CD8-positive, alpha-beta memory T cell (primary cell): ENCODE measurements at regions not wholly inside any gene's neighbourhood (a gene's known extent, or its start where the extent isn't known, plus 50 kb on each side); places are given as distances from the start of the nearest gene placed in this dataset.

ENCODE experiments used
- CTCF ChIA-PET: fragments of 350-600 bp; sonication (Branson Sonifier 250); formaldehyde crosslinking; loops from one replicate; lab custom pipeline; 2021; ENCODE audit warnings: antibody characterized with exemption; lab: Charles Lee
- POLR2A ChIA-PET: fragments of 350-600 bp; sonication (Branson Sonifier 250); formaldehyde crosslinking; loops from one replicate; lab custom pipeline; 2021; ENCODE audit warnings: antibody characterized with exemption; lab: Charles Lee
- DNase-seq, 5 donors: peaks; one replicate each; pipeline versions ENCODE4 v3.0.0 to v3.0.0-alpha.2; 2020 to 2022; ENCODE audit warnings: mixed read lengths in 1 of 5
- H3K27ac ChIP-seq: one replicate; pipeline ENCODE4 v1.7.0; 2013; ENCODE audit warnings: low read depth, mild to moderate bottlenecking, low read length, moderate library complexity
- H3K27me3 ChIP-seq: 2 replicates; pipeline ENCODE4 v1.7.0; 2013; ENCODE audit warnings: low read length, mild to moderate bottlenecking; ENCODE audit not compliant: insufficient read depth, poor library complexity, severe bottlenecking
- H3K36me3 ChIP-seq: 2 replicates; pipeline ENCODE4 v1.7.0; 2013; ENCODE audit warnings: mild to moderate bottlenecking, low read length, moderate library complexity; ENCODE audit not compliant: insufficient read depth
- H3K4me1 ChIP-seq: 2 replicates; pipeline ENCODE4 v1.7.0; 2013; ENCODE audit warnings: mild to moderate bottlenecking, low read length, moderate library complexity; ENCODE audit not compliant: insufficient read depth
- H3K4me3 ChIP-seq: 2 replicates; pipeline ENCODE4 v1.7.0; 2013; ENCODE audit warnings: mild to moderate bottlenecking, low read length
- H3K9me3 ChIP-seq: 2 replicates; pipeline ENCODE4 v1.7.0; 2013; ENCODE audit warnings: mild to moderate bottlenecking, low read length
- H3K27ac Mint-ChIP-seq, 8 donors: one replicate each; pipeline ENCODE4 v1.8.0; 2020 to 2021; ENCODE audit warnings: mixed read lengths in 8 of 8, mild to moderate bottlenecking in 6 of 8, inconsistent platforms in 3 of 8, moderate library complexity in 3 of 8
- H3K27me3 Mint-ChIP-seq, 2 donors: one replicate each; pipeline ENCODE4 v1.8.0; 2020 to 2021; ENCODE audit warnings: mixed read lengths in 2 of 2, mild to moderate bottlenecking in 1 of 2, moderate library complexity in 1 of 2
- H3K36me3 Mint-ChIP-seq, 3 donors: one replicate each; pipeline ENCODE4 v1.8.0; 2020 to 2021; ENCODE audit warnings: mixed read lengths in 3 of 3, inconsistent platforms in 1 of 3, mild to moderate bottlenecking in 1 of 3
- H3K4me1 Mint-ChIP-seq, 3 donors: one replicate each; pipeline ENCODE4 v1.8.0; 2020 to 2021; ENCODE audit warnings: mixed read lengths in 3 of 3, inconsistent platforms in 1 of 3, mild to moderate bottlenecking in 1 of 3
- H3K4me3 Mint-ChIP-seq, 7 donors: one replicate each; pipeline ENCODE4 v1.8.0; 2020 to 2021; ENCODE audit warnings: mixed read lengths in 7 of 7, mild to moderate bottlenecking in 6 of 7, moderate library complexity in 4 of 7, inconsistent platforms in 2 of 7
- H3K9me3 Mint-ChIP-seq, 5 donors: one replicate each; pipeline ENCODE4 v1.8.0; 2020 to 2022; ENCODE audit warnings: mixed read lengths in 5 of 5, mild to moderate bottlenecking in 3 of 5, moderate library complexity in 2 of 5, inconsistent platforms in 1 of 5

- Histone ChIP-seq H3K4me3 (no peak overlapping the region), H3K27me3 (no peaks in the 10 kb centered on the region), H3K27ac (no peak overlapping the region), H3K4me1 (no peaks in the 10 kb centered on the region), H3K9me3 (peaks cover 3% of the 10 kb centered on the region), H3K36me3 (no peaks in the 10 kb centered on the region)
- DNase-seq: no peak
- Mint-ChIP-seq H3K9me3 (peaks cover 14 to 24% (median 17%) of the 10 kb centered on the region in 5 donors), H3K27me3 (no peaks in the 10 kb centered on the region), H3K27ac (no peak overlapping the region), H3K4me3 (no peak overlapping the region), H3K36me3 (no peaks in the 10 kb centered on the region), H3K4me1 (no peaks in the 10 kb centered on the region)
- CTCF ChIA-PET: no interaction called here
- POLR2A ChIA-PET: no interaction called here
Observed at GRCh38 chr7:109131141-109131540, 561.5 kb downstream of the DNAJB9 start.

- POLR2A ChIA-PET: no interaction called here
- H3K27me3 Mint-ChIP-seq: no peaks in the 10 kb centered on the region
- peaks cover 6 to 49% (median 16%) of the 10 kb centered on the region in 5 donors for H3K9me3 Mint-ChIP-seq
- H3K4me1 Mint-ChIP-seq: no peaks in the 10 kb centered on the region
- CTCF ChIA-PET: no interaction called here
- H3K27me3 ChIP-seq: no peaks in the 10 kb centered on the region
- peaks cover 3% of the 10 kb centered on the region for H3K9me3 ChIP-seq
- H3K27ac Mint-ChIP-seq: no peak overlapping the region
- H3K36me3 ChIP-seq: no peaks in the 10 kb centered on the region
- no peak overlapping the region for H3K4me3 Mint-ChIP-seq
- H3K4me1 ChIP-seq: no peaks in the 10 kb centered on the region
- no peak for DNase-seq
- H3K27ac ChIP-seq: no peak overlapping the region
- no peak overlapping the region for H3K4me3 ChIP-seq
- H3K36me3 Mint-ChIP-seq: no peaks in the 10 kb centered on the region
Observed at GRCh38 chr7:109136893-109137292, 567.2 kb downstream of the DNAJB9 start.

- H3K27ac Mint-ChIP-seq: no peak overlapping the region
Observed at GRCh38 chr7:109154748-109155147, 585.1 kb downstream of the DNAJB9 start.

GRCh38 chr7:109158246-109158645 is 588.6 kb downstream of the DNAJB9 start:
- Mint-ChIP-seq H3K27me3 (peaks cover 0 to 3% of the 10 kb centered on the region in 2 donors), H3K27ac (no peak overlapping the region), H3K4me3 (no peak overlapping the region), H3K4me1 (no peaks in the 10 kb centered on the region), H3K9me3 (peaks cover 2 to 20% (median 2%) of the 10 kb centered on the region in 5 donors), H3K36me3 (no peaks in the 10 kb centered on the region)
- no peak overlapping the region for H3K4me3 ChIP-seq
- ChIA-PET POLR2A (no interaction called here), CTCF (no interaction called here)
- no peaks in the 10 kb centered on the region for H3K9me3 ChIP-seq
- no peaks in the 10 kb centered on the region for H3K4me1 ChIP-seq
- H3K27me3 ChIP-seq: no peaks in the 10 kb centered on the region
- DNase-seq: no peak
- H3K36me3 ChIP-seq: no peaks in the 10 kb centered on the region
- no peak overlapping the region for H3K27ac ChIP-seq

More at GRCh38 chr7:109154748-109155147, 585.1 kb downstream of the DNAJB9 start:
- no peaks in the 10 kb centered on the region for H3K4me1 Mint-ChIP-seq
- ChIA-PET CTCF (no interaction called here), POLR2A (no interaction called here)
- Histone ChIP-seq H3K27me3 (no peaks in the 10 kb centered on the region), H3K27ac (no peak overlapping the region), H3K9me3 (no peaks in the 10 kb centered on the region), H3K4me1 (no peaks in the 10 kb centered on the region), H3K36me3 (no peaks in the 10 kb centered on the region), H3K4me3 (no peak overlapping the region)
- H3K9me3 Mint-ChIP-seq: peaks cover 1 to 29% (median 2%) of the 10 kb centered on the region in 5 donors
- no peaks in the 10 kb centered on the region for H3K36me3 Mint-ChIP-seq
- H3K27me3 Mint-ChIP-seq: peaks cover 0 to 3% of the 10 kb centered on the region in 2 donors
- DNase-seq: no peak
- H3K4me3 Mint-ChIP-seq: no peak overlapping the region

- CTCF ChIA-PET: no interaction called here
- H3K4me1 ChIP-seq: no peaks in the 10 kb centered on the region
Observed at GRCh38 chr7:109176661-109177060, 607.0 kb downstream of the DNAJB9 start.

GRCh38 chr7:109178342-109178741 is 608.7 kb downstream of the DNAJB9 start:
- Mint-ChIP-seq H3K4me3 (no peak overlapping the region), H3K36me3 (no peaks in the 10 kb centered on the region), H3K27me3 (no peaks in the 10 kb centered on the region), H3K9me3 (peaks cover 0 to 14% (median 7%) of the 10 kb centered on the region in 5 donors), H3K4me1 (no peaks in the 10 kb centered on the region), H3K27ac (no peak overlapping the region)
- ChIA-PET POLR2A (no interaction called here), CTCF (no interaction called here)
- H3K9me3 ChIP-seq: no peaks in the 10 kb centered on the region
- no peaks in the 10 kb centered on the region for H3K36me3 ChIP-seq
- no peaks in the 10 kb centered on the region for H3K27me3 ChIP-seq
- no peak for DNase-seq
- H3K4me1 ChIP-seq: no peaks in the 10 kb centered on the region
- H3K27ac ChIP-seq: no peak overlapping the region
- no peak overlapping the region for H3K4me3 ChIP-seq

More at GRCh38 chr7:109176661-109177060, 607.0 kb downstream of the DNAJB9 start:
- peaks cover 0 to 13% (median 5%) of the 10 kb centered on the region in 5 donors for H3K9me3 Mint-ChIP-seq
- H3K27ac Mint-ChIP-seq: no peak overlapping the region
- DNase-seq: no peak
- no peaks in the 10 kb centered on the region for H3K4me1 Mint-ChIP-seq
- Histone ChIP-seq H3K27ac (no peak overlapping the region), H3K36me3 (no peaks in the 10 kb centered on the region), H3K4me3 (no peak overlapping the region), H3K27me3 (no peaks in the 10 kb centered on the region), H3K9me3 (no peaks in the 10 kb centered on the region)
- POLR2A ChIA-PET: no interaction called here
- H3K4me3 Mint-ChIP-seq: no peak overlapping the region
- H3K27me3 Mint-ChIP-seq: no peaks in the 10 kb centered on the region
- H3K36me3 Mint-ChIP-seq: no peaks in the 10 kb centered on the region

- POLR2A ChIA-PET: no interaction called here
Observed at GRCh38 chr7:109179601-109180000, 609.9 kb downstream of the DNAJB9 start.

GRCh38 chr7:109190766-109191398 is 621.2 kb downstream of the DNAJB9 start:
- Histone ChIP-seq H3K4me1 (no peaks in the 10 kb centered on the region), H3K4me3 (no peak overlapping the region), H3K9me3 (no peaks in the 10 kb centered on the region), H3K36me3 (no peaks in the 10 kb centered on the region), H3K27me3 (no peaks in the 10 kb centered on the region), H3K27ac (no peak overlapping the region)
- Mint-ChIP-seq H3K27me3 (no peaks in the 10 kb centered on the region), H3K9me3 (peaks cover 2 to 29% (median 4%) of the 10 kb centered on the region in 5 donors), H3K4me1 (no peaks in the 10 kb centered on the region), H3K4me3 (no peak overlapping the region), H3K27ac (no peak overlapping the region), H3K36me3 (no peaks in the 10 kb centered on the region)
- ChIA-PET POLR2A (no interaction called here), CTCF (no interaction called here)
- no peak for DNase-seq

More at GRCh38 chr7:109179601-109180000, 609.9 kb downstream of the DNAJB9 start:
- Histone ChIP-seq H3K36me3 (no peaks in the 10 kb centered on the region), H3K27me3 (no peaks in the 10 kb centered on the region), H3K4me3 (no peak overlapping the region), H3K9me3 (no peaks in the 10 kb centered on the region), H3K4me1 (no peaks in the 10 kb centered on the region), H3K27ac (no peak overlapping the region)
- Mint-ChIP-seq H3K27ac (no peak overlapping the region), H3K36me3 (no peaks in the 10 kb centered on the region), H3K9me3 (peaks cover 0 to 22% (median 10%) of the 10 kb centered on the region in 5 donors), H3K4me1 (no peaks in the 10 kb centered on the region), H3K4me3 (no peak overlapping the region), H3K27me3 (no peaks in the 10 kb centered on the region)
- no peak for DNase-seq
- CTCF ChIA-PET: no interaction called here
